ENCODE measurements at regions not wholly inside any gene's neighbourhood (a gene's known extent, or its start where the extent isn't known, plus 50 kb on each side); places are given as distances from the start of the nearest gene placed in this dataset.
"Not testable (repeated sequence)": the region's sequence is repeated elsewhere in the genome, so short reads cannot be mapped to it uniquely, and the experiment has no call there.

DNA sequence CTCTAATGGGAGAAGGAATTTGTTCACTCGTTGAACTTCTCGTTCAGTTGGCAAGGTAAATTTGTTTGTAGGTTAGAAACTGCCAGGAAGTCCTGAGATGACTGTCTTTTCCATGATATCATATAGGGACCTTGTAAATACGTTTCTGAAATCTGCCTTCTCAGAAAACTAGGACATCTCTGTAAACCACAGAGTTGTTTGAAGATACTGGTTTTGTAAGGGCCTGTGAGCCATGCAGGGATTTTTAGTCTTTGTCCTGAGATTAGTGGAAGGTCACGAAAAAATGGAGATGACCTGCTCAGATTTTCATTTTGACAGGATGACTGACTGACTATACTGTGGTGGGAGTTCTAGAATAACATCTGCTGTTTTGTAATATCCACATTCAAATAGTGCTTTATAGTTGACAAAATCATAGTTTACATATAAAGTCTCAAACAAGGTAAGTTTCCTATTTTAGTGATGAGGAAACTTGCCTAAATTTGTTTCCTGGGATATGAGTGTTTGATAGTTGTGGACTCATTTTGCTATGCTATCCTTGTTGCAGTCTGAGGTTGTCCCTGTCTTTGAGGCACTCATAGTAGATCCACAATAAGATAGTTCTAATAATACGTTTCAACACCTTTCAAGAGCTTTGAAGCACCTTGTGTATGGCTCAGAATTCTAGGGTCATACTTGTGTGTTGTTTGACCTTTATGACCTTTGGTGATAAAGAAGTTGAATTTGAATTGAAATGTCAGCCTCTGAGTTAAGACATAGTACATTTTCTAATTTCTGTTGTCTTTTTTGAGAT, 107.3 kb upstream of the PLGLB1 start:
- TF ChIP-seq, protein P1, sequence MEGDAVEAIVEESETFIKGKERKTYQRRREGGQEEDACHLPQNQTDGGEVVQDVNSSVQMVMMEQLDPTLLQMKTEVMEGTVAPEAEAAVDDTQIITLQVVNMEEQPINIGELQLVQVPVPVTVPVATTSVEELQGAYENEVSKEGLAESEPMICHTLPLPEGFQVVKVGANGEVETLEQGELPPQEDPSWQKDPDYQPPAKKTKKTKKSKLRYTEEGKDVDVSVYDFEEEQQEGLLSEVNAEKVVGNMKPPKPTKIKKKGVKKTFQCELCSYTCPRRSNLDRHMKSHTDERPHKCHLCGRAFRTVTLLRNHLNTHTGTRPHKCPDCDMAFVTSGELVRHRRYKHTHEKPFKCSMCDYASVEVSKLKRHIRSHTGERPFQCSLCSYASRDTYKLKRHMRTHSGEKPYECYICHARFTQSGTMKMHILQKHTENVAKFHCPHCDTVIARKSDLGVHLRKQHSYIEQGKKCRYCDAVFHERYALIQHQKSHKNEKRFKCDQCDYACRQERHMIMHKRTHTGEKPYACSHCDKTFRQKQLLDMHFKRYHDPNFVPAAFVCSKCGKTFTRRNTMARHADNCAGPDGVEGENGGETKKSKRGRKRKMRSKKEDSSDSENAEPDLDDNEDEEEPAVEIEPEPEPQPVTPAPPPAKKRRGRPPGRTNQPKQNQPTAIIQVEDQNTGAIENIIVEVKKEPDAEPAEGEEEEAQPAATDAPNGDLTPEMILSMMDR (IDR thresholded peaks at IDR 0.05) = not testable (repeated sequence)
- not testable (repeated sequence) for TF ChIP-seq POLR2A (IDR thresholded peaks at IDR 0.05; ENCODE audit: low read depth); POLR2AphosphoS5 (IDR thresholded peaks at IDR 0.05)

Measured in esophagus muscularis mucosa (tissue), 3 donors.